Mesodermal cell (in vitro differentiated cells): ENCODE measurements at regions not wholly inside any gene's neighbourhood (a gene's known extent, or its start where the extent isn't known, plus 50 kb on each side); places are given as distances from the start of the nearest gene placed in this dataset.

Source experiments
- H3K27ac ChIP-seq: 2 replicates; pipeline ENCODE4 v1.7.0; 2013; ENCODE audit warnings: mild to moderate bottlenecking, low read depth, low read length, moderate library complexity; ENCODE audit not compliant: severe bottlenecking
- H3K36me3 ChIP-seq: 2 replicates; pipeline ENCODE4 v1.7.1; 2013; ENCODE audit warnings: mild to moderate bottlenecking, low read length, moderate library complexity; ENCODE audit not compliant: control insufficient read depth, insufficient read depth
- H3K4me1 ChIP-seq: one replicate; pipeline ENCODE4 v1.7.1; 2013; ENCODE audit warnings: mild to moderate bottlenecking, low read length; ENCODE audit not compliant: insufficient read depth, control insufficient read depth, poor library complexity, severe bottlenecking
- H3K4me3 ChIP-seq: 2 replicates; pipeline ENCODE4 v1.7.0; 2013; ENCODE audit warnings: low read length, control low read depth, mild to moderate bottlenecking; ENCODE audit not compliant: insufficient read depth, poor library complexity, severe bottlenecking; ENCODE audit errors: extremely low read depth
- H3K9me3 ChIP-seq: 2 replicates; pipeline ENCODE4 v1.7.1; 2013; ENCODE audit warnings: mild to moderate bottlenecking, low read length, moderate library complexity; ENCODE audit not compliant: control insufficient read depth
- WGBS, 2 experiments: methylation state at CpG; one replicate each; pipeline ENCODE4 v1.1.5; 2013; ENCODE audit warnings: missing lambda C conversion rate in 2 of 2; ENCODE audit not compliant: insufficient coverage in 2 of 2; 5-methylcytosine and 5-hydroxymethylcytosine counted together

DNA sequence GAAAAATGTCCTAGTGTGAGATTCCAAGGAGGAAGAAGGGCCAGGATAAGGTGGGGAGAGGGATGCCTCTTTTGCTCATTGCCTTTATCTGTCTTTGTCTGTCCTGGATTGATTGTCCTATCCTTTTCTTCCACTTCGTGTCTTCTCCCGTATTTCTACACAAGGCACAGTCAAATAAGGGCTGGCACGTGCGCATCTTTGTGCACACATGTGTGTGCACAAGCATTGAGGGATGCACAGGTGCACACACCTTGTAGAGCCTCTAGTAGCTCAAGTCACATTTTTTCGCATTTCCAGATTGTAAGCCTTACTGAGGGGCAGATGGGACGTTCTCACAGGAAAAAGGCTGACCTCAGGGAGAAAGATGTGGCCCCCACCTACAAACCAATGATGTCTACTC lies 170.2 kb upstream of the TNP1 start:
- Histone ChIP-seq H3K27ac (no peak overlapping the region), H3K4me1 (no peaks in the 10 kb centered on the region), H3K9me3 (no peaks in the 10 kb centered on the region), H3K36me3 (no peaks in the 10 kb centered on the region), H3K4me3 (no peak overlapping the region)
- 90 to 96% methylated on average over 6 of the region's 6 CpGs for WGBS, 2 experiments

DNA sequence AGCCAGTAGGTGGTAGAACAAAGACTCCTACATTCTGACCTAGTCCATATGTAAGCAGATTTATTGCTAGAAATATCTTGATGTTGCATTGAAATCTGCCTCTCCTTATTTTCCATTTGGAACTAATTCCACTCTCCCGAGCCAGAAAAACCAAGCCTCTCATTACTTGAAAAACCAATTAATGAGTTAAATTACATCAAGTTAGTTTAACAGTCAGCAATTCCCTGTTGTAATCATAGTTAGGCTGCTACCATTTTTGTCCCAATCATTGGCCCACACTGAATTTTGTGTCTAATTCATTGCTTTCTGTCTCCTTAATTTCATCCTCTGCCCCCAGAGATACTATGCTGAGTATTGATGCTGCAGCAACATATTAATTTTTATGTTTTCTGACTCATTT lies 168.3 kb upstream of the TNP1 start:
- no peaks in the 10 kb centered on the region for H3K9me3 ChIP-seq
- WGBS, 2 experiments, result no CpG with 5 or more reads among the region's 1 CpG
- no peak overlapping the region for H3K27ac ChIP-seq
- no peaks in the 10 kb centered on the region for H3K4me1 ChIP-seq
- no peaks in the 10 kb centered on the region for H3K36me3 ChIP-seq
- no peak overlapping the region for H3K4me3 ChIP-seq

DNA sequence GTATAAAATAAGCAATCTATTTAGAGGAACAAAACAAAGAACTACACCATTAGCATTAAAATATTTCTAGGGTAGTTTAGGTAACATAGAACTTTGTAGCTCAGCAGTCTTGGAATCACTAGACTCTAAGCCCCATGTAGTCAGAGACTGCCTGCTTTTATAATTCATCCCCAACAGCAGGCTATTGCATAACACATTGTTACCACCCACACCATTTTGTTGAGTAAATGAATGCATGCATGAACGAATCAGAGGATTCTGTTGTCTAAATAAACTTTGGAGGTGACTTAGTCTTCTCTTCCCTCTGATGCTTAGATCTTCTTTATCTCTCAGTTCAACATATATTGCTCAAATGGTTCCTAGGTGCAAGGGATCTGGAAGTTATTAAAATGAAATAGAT lies 167.6 kb upstream of the TNP1 start:
- Histone ChIP-seq H3K27ac (no peak overlapping the region), H3K4me1 (no peaks in the 10 kb centered on the region), H3K9me3 (no peaks in the 10 kb centered on the region), H3K4me3 (no peak overlapping the region), H3K36me3 (no peaks in the 10 kb centered on the region)
- WGBS, 2 experiments, result 83% methylated on average over 1 of the region's 1 CpG; no CpG with 5 or more reads in 1 of the 2 experiments

- H3K4me1 ChIP-seq, result no peaks in the 10 kb centered on the region
- no peaks in the 10 kb centered on the region for H3K9me3 ChIP-seq
- H3K4me3 ChIP-seq, result no peak overlapping the region
- 100% methylated on average over 1 of the region's 3 CpGs for WGBS, 2 experiments
- H3K27ac ChIP-seq, result no peak overlapping the region
- H3K36me3 ChIP-seq, result no peaks in the 10 kb centered on the region
These were observed 166.7 kb upstream of the TNP1 start for GRCh38 chr2:217026569-217026968.

DNA sequence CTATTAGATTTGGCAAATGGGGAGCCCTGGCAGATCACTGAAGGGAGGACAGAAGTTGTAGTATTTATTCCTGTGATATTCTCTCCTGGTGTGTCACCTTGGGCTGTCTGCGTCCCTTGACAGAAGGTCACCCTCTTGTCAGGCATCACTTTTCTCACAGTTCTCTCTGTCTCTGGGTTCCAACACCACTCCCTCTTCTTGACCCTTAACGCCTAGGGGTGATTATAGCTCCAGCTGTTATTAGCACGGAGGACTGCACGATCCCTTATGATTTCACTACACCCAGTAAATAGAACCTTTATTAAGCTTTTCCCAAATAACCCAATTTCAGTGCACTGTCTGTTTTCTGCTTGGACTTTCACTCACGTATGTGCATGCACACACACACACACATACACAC lies 166.3 kb upstream of the TNP1 start:
- 93 to 98% methylated on average over 4 to 5 of the region's 5 CpGs for WGBS, 2 experiments
- no peak overlapping the region for H3K27ac ChIP-seq
- no peak overlapping the region for H3K4me3 ChIP-seq
- no peaks in the 10 kb centered on the region for H3K9me3 ChIP-seq
- no peaks in the 10 kb centered on the region for H3K36me3 ChIP-seq
- H3K4me1 ChIP-seq, result no peaks in the 10 kb centered on the region

GRCh38 chr2:217023611-217024010 lies 163.7 kb upstream of the TNP1 start:
- Histone ChIP-seq H3K27ac (no peak overlapping the region), H3K9me3 (no peaks in the 10 kb centered on the region), H3K4me3 (no peak overlapping the region), H3K36me3 (no peaks in the 10 kb centered on the region), H3K4me1 (no peaks in the 10 kb centered on the region)
- WGBS, 2 experiments, result no CpG with 5 or more reads among the region's 2 CpGs

DNA sequence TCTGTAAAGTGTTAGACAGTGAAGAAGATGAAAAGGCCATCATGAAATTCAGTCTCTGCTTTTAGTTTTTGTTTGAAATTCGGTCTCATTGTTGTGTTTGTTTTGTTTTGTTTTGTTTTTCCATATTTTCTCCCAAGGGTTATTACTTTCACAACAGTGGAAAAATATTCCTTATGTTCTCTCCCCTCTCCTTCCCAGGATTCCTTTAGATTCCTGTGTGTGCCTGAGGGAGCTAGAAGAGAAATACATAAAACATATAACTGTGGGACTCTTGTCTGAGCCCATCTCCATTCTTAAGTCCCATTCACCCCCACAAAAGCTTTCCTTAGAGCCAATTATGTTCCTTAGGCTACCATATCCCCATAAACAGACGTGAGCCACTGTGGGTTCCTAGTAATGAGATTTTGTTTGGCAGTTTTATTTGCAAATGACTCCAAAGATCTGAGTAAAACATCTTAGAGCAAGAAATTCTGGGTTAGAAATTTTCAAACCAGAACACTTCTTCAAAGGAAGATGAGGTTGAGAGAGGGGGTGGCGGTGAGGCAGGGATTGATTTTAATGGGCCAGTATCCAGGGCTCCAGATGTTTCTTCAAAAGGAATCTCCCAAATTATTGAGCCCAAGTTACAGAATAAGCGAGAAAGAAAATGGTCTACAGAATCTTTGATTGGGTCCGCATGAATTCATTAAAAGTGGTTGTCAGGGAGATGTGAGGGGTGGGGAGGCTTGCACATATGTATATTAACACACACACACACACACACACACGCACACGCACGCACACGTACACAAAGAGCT lies 157.8 kb upstream of the TNP1 start:
- Histone ChIP-seq H3K36me3 (no peaks in the 10 kb centered on the region), H3K9me3 (no peaks in the 10 kb centered on the region), H3K27ac (no peak overlapping the region), H3K4me1 (no peaks in the 10 kb centered on the region), H3K4me3 (no peak overlapping the region)
- WGBS, 2 experiments, result 94% methylated on average over 2 of the region's 9 CpGs; no CpG with 5 or more reads in 1 of the 2 experiments

DNA sequence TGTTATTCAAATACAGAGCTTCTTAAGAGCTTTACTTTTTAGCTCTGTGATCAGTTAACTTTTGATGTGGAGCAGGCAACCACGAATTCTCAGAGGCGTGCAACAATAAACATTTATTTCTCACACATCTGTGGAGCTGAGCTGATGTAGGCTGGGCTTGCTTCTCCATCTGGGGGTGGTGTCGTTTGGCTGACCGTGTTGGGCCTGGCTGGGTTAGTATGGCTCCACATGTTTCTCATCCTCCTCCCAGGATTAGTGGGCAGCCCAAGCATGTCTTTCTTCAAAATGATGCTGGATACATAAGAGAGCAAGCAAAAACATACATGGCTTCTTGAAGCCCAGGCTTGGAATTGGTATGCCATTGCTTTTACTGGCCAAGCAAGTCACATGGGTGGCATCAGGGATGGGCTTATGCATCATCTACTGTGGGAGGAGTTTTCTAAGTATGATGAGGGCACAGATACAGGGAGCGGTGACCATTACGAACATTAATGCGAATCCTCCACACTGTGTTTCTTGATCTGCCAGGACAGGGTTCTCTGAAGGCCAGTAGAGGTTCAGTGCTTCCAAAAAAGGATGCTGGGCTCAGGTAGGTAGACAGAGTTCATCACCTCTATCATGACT lies 157.0 kb upstream of the TNP1 start:
- Histone ChIP-seq H3K4me1 (no peaks in the 10 kb centered on the region), H3K9me3 (no peaks in the 10 kb centered on the region), H3K36me3 (no peaks in the 10 kb centered on the region), H3K27ac (no peak overlapping the region), H3K4me3 (no peak overlapping the region)
- 94 to 97% methylated on average over 5 to 6 of the region's 7 CpGs for WGBS, 2 experiments

DNA sequence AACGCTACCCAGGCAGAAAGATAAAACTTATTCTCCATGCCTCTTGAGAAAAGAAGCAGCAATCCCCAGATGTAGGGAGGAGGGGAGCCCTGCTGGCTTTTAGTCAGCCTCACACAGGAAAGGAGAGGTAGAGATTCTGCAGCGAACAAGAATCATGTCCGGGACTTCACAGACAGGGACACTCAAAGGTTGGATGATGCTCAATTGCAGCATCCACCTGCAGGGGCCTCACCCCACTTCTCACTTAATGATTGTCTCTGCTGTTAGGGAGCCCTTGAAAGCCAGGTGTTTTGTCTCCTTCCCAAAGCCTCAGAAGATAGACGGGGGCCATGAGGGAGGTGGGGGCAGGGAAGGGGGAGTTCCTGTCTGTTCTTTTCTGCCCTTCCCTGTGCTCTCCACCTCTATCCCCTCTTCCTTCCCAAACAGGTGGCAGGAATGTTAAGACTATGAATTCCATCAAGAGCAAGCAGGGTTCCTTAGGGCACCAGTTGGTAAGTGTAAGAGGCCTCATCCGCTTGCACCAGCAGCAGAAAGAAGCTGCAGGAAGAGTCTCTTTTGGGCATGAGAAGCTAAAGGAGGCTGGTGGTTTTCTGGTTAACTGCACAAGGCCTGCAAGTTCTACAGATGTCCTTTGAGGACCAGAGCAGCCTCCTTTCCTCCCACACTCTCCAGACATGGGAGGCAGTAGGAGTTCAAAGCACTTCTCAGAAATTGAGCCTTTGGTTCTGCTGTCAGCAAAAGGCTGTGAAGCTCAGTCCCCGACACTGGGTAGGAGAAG lies 154.7 kb upstream of the TNP1 start:
- Histone ChIP-seq H3K4me1 (no peaks in the 10 kb centered on the region), H3K9me3 (no peaks in the 10 kb centered on the region), H3K27ac (no peak overlapping the region), H3K36me3 (no peaks in the 10 kb centered on the region), H3K4me3 (no peak overlapping the region)
- 87 to 100% methylated on average over 3 to 4 of the region's 6 CpGs for WGBS, 2 experiments

DNA sequence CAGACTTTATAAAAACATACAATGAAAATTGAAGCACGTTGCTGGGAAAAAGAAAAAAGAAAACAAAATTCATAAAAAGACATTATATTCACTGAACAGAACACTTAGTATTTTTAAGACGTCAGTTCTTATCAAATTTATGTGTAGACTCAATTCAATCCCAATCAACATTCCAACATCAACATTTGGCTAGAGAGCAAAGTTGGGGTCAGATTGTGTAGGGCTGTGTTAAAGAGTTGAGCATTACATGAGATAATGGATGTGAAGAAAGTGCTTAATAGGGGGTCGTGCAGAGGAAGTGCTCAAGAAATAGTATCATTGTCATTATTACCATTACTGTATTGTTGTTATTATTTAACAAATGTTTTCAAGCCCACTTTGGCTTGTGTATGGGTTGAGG lies 154.1 kb upstream of the TNP1 start:
- Histone ChIP-seq H3K4me3 (no peak overlapping the region), H3K27ac (no peak overlapping the region), H3K36me3 (no peaks in the 10 kb centered on the region), H3K4me1 (no peaks in the 10 kb centered on the region), H3K9me3 (no peaks in the 10 kb centered on the region)
- no CpG with 5 or more reads among the region's 3 CpGs for WGBS, 2 experiments
